ENCODE measurements at regions not wholly inside any gene's neighbourhood (a gene's known extent, or its start where the extent isn't known, plus 50 kb on each side); places are given as distances from the start of the nearest gene placed in this dataset.

- TF ChIP-seq CTCF (conservative IDR thresholded peaks at IDR 0.05) = no peak
- no peak for DNase-seq (ENCODE audit: low read depth, low spot score)
- H3K27ac Mint-ChIP-seq (ENCODE audit: unreplicated experiment) = no peak overlapping the region
- H3K36me3 Mint-ChIP-seq (ENCODE audit: low read depth) = no peaks in the 10 kb centered on the region
- H3K27me3 Mint-ChIP-seq (ENCODE audit: low read depth) = no peaks in the 10 kb centered on the region
- no peaks in the 10 kb centered on the region for H3K9me3 Mint-ChIP-seq
- no peak overlapping the region for H3K4me3 Mint-ChIP-seq
- H3K4me1 Mint-ChIP-seq = peaks cover 42% of the 10 kb centered on the region
Observed at GRCh38 chr14:58703161-58703506, 65.4 kb downstream of the DACT1 start.

GRCh38 chr14:58705066-58705465 is 67.3 kb downstream of the DACT1 start:
- Mint-ChIP-seq H3K27me3 (ENCODE audit: low read depth) (no peaks in the 10 kb centered on the region), H3K4me3 (no peak overlapping the region), H3K4me1 (peaks cover 28% of the 10 kb centered on the region), H3K27ac (ENCODE audit: unreplicated experiment) (no peak overlapping the region), H3K9me3 (no peaks in the 10 kb centered on the region), H3K36me3 (ENCODE audit: low read depth) (no peaks in the 10 kb centered on the region)
- no peak for TF ChIP-seq CTCF (conservative IDR thresholded peaks at IDR 0.05)
- DNase-seq (ENCODE audit: low read depth, low spot score) = no peak

GRCh38 chr14:58707949-58708348 is 70.2 kb downstream of the DACT1 start:
- no peak overlapping the region for H3K27ac Mint-ChIP-seq (ENCODE audit: unreplicated experiment)
- peaks cover 20% of the 10 kb centered on the region for H3K4me1 Mint-ChIP-seq

GRCh38 chr14:58709949-58710348 is 72.2 kb downstream of the DACT1 start:
- Mint-ChIP-seq H3K4me3 (no peak overlapping the region), H3K9me3 (no peaks in the 10 kb centered on the region), H3K36me3 (ENCODE audit: low read depth) (no peaks in the 10 kb centered on the region), H3K27me3 (ENCODE audit: low read depth) (no peaks in the 10 kb centered on the region), H3K27ac (ENCODE audit: unreplicated experiment) (no peak overlapping the region), H3K4me1 (peaks cover 17% of the 10 kb centered on the region)
- DNase-seq (ENCODE audit: low read depth, low spot score) = no peak
- no peak for TF ChIP-seq CTCF (conservative IDR thresholded peaks at IDR 0.05)

More at GRCh38 chr14:58707949-58708348, 70.2 kb downstream of the DACT1 start:
- no peak for DNase-seq (ENCODE audit: low read depth, low spot score)
- Mint-ChIP-seq H3K9me3 (no peaks in the 10 kb centered on the region), H3K36me3 (ENCODE audit: low read depth) (no peaks in the 10 kb centered on the region), H3K4me3 (no peak overlapping the region), H3K27me3 (ENCODE audit: low read depth) (no peaks in the 10 kb centered on the region)
- no peak for TF ChIP-seq CTCF (conservative IDR thresholded peaks at IDR 0.05)

- Mint-ChIP-seq H3K4me3 (no peak overlapping the region), H3K36me3 (ENCODE audit: low read depth) (no peaks in the 10 kb centered on the region), H3K9me3 (no peaks in the 10 kb centered on the region), H3K27me3 (ENCODE audit: low read depth) (no peaks in the 10 kb centered on the region), H3K4me1 (peaks cover 13% of the 10 kb centered on the region), H3K27ac (ENCODE audit: unreplicated experiment) (no peak overlapping the region)
- DNase-seq (ENCODE audit: low read depth, low spot score) = no peak
- TF ChIP-seq CTCF (conservative IDR thresholded peaks at IDR 0.05) = no peak
Observed at GRCh38 chr14:58711382-58711781, 73.6 kb downstream of the DACT1 start.

GRCh38 chr14:58712357-58712756 is 74.6 kb downstream of the DACT1 start:
- H3K9me3 Mint-ChIP-seq = no peaks in the 10 kb centered on the region
- TF ChIP-seq CTCF (conservative IDR thresholded peaks at IDR 0.05) = no peak
- H3K4me1 Mint-ChIP-seq = peaks cover 18% of the 10 kb centered on the region
- no peaks in the 10 kb centered on the region for H3K36me3 Mint-ChIP-seq (ENCODE audit: low read depth)
- H3K27me3 Mint-ChIP-seq (ENCODE audit: low read depth) = no peaks in the 10 kb centered on the region
- DNase-seq (ENCODE audit: low read depth, low spot score) = no peak
- H3K4me3 Mint-ChIP-seq = no peak overlapping the region
- no peak overlapping the region for H3K27ac Mint-ChIP-seq (ENCODE audit: unreplicated experiment)

Data from neural crest cell (in vitro differentiated cells).